ENCODE measurements at regions not wholly inside any gene's neighbourhood (a gene's known extent, or its start where the extent isn't known, plus 50 kb on each side); places are given as distances from the start of the nearest gene placed in this dataset.
"Not testable (repeated sequence)": the region's sequence is repeated elsewhere in the genome, so short reads cannot be mapped to it uniquely, and the experiment has no call there.

DNA sequence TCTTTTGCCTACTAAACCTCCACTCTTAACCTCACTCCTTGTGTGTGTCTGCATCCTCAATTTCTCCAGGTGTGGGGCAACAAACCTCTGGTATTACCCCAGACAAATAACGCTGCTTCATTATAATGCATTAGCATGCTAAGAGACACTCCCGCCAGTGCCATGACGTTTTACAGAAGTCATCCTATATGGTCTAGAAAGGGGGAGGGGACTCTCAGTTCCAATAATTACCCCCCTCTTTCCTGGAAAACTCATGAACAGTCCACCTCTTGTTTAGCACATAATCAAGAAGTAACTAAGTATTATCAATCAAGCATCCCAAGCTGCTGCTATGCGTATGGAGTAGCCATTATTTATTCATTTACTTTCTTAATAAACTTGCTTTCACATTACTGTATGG lies 364.5 kb downstream of the TYW1 start:
- no peak for DNase-seq

DNA sequence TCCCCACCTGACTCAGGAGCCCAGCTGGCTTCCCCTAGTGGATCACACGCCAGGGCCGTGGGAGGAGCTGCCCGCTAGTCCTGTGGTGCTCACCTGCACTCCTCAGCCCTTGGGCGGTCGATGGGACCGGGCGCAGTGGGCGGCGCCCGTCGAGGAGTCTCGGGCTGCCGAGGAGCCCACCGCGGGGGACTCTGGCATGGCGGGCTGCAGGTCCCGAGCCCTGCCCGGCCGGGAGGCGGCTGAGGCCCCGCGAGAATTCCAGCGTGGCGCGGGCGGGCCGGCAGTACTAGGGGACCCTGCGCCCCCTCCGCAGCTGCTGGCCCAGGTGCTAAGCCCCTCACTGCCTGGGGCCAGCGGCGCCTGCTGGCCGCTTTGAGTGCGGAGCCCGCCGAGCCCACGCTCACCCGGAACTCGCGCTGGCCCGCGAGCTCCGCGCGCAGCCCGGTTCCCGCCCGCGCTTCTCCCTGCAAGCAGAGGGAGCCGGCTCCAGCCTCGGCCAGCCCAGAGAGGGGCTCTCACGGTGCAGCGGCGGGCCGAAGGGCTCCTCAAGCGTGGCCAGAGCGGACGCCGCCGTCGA lies 367.9 kb downstream of the TYW1 start:
- DNase-seq: no peak

DNA sequence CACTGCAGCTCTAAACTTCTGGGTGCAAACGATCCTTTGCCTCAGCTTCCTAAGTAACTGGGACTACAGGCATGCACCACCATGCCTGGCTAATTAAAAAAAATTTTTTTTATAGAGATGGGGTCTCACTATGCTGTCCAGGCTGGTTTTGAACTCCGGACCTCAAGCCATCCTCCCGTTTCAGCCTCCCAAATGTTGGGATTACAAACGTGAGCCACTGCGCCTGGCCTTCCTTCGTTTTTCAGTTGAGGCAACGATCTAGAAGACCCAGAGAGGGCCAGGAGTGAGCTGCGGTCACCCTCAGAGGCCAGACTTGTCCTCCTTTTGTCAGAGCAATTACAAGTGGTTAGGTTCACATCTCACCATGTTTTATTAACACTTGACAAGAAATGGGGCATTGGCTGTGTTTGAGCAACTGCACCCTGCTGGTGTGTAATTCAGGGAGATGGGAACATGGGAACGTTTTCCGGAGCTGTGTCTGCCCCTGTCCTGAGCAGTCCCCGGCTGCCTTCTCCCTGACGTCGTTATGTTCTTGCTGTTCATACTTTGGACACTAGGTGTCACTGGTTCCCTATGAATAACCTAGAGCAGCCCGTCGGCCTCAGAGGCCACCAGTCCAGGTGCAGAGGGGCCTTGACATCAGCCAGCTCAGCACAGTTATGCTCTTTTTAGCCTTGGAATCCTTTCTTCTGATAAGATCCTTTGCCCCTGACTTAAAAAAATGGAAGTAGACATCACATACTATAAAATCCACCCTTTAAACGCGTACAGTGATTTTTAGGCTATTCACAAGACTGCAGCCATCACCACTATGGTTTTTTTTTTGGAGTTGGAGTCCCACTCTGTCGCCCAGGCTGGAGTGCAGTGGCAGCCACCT lies 375.0 kb downstream of the TYW1 start:
- peak; percentile 89 for DNase-seq

DNA sequence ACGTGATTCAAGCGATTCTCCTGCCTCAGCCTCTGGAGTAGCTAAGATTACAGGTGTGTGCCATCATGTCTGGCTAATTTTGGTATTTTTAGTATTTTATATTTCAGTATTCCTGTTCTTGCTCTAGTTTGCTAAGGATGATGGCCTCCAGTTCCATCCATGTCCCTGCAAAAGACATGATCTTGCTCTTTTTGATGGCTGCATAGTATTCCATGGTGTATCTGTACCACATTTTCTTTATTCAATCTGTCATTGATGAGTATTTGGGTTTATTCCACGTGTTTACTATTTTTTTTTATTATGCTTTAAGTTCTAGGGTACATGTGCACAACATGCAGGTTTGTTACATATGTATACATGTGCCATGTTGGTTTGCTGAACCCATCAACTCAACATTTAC lies 376.8 kb downstream of the TYW1 start:
- DNase-seq: not testable (repeated sequence)

DNA sequence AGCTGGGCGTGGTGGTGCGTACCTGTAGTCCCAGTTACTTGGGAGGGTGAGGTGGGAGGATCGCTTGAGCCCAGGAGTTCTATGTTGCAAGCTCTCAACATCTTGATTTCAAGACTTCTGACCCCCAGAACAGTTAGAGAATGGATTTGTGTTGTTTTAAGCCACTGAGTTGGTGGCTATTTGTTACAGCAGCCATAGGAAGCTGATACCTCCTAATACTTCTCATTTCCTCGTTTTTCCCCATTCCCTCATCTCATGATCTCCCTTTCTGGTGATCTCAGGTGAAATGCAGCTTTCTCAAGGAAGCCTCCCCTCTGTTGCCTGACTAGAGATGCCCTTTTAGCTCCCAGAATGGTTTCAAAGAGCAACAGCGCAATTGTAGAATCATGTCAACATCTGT lies 378.8 kb downstream of the TYW1 start:
- DNase-seq: no peak

DNA sequence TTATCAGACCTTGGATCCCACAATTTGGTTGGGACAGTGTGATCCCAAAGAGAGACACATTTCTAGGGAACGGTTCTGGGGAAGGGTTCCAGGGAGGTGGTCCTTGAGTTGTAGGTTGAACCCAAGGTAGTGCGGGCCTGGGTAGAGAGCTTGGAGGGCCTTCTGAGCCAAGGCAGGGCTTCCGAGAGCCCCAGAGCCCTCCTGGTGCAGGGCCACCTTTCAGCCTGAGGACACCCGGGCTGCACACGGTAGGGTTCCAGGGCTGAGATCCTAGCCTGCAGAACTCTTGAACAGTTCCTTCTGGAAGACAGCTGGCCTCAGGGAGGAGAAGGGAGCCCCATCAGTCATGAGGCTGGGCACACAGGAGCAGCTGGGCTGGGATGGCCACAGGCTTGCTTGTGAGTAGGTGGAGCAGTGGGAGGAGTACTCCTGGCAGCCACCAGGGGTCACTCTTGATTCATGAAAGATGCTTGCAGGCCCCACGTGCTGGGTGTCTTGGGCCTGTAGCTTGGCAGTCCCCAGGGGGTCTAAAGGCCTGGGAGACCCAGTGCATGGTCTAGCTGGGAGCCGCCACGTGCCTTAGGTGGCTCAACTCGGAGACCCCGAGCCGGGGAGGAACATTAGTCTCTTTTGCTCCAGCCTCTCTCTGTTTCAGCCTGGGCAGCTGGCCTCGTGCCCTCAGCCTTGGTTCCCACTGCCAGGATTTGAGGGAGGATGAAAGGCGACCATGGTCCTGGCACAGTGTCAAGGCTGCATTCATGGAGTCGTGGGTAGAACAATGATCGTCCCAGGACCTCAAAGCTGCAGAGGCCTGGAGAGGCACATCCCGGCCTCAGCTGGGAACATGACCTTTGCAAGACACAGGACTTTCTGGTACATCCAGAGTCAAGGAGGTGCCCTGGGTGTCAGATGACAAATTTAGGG lies 381.6 kb downstream of the TYW1 start:
- peak; percentile 83 for DNase-seq

DNA sequence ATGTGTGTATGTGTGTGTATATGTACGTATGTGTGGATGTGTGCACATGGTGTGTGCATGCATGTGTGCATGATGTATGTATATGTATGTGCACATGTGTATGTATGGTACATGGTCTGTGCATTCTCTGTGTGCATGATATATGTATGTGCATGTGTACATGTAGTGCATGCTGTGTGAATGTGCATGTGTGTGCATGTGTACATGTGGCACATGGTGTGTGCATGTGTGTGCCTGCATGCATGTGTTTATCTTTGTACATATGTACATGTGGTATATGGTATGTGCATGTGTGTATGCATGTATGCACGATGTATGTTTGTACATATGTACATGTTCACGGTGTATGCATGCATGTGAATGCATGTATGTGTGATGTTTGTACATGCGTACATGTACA lies 383.7 kb downstream of the TYW1 start:
- no peak for DNase-seq

DNA sequence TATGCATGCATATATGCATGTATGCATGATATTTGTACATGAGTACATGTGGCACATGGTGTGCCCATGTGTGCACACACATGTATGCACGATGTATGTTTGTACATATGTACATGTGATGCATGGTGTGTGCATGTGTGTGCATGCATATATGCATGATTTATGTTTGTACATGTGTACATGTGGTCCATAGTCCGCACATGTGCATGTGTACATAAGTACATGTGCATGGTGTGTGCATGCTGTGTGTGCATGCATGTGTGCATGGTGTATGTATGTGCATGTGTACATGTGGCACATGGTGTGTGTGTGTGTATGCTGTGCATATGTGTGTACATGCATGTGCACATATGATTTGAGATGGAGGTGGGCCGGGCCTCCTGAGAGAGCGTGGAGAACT lies 384.2 kb downstream of the TYW1 start:
- DNase-seq: no peak

DNA sequence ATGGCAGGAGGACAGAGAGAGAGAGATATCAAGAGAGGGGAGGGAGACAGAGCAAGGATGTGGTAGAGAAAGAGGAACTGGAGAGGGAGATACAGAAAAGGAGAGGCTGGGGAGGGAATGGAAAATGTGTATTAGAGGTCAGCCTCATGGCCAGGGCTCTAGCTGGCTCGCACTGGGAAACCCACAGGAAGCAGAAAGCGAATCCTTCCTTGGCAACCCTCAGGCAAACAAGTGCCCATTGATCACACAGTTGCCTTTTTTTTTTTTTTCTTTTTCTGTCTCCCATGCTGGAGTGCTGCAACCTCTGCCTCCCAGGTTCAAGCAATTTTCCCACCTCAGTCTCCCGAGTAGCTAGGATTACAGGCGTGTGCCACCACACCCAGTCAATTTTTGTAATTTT lies 391.2 kb downstream of the TYW1 start:
- DNase-seq: no peak

DNA sequence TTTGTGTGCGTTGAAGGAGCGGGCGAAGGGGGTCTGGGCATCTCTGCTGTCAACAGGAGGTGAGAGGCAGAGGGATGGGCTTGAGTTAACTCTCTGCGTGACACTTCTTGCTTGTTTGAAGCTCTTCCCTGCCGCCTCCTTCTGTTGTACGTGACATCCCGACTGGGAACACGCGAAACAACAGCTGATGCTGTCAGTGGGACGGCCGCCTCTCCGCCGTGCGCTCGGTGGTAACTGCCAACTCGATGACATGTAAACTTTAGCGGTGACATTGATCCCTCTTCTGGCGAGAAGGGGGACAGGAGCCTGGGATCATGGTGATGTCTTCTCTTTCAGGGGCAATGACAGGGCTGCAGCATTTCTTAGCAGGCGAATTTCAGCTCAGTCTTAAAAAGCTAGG lies 394.5 kb downstream of the TYW1 start:
- DNase-seq: no peak

DNA sequence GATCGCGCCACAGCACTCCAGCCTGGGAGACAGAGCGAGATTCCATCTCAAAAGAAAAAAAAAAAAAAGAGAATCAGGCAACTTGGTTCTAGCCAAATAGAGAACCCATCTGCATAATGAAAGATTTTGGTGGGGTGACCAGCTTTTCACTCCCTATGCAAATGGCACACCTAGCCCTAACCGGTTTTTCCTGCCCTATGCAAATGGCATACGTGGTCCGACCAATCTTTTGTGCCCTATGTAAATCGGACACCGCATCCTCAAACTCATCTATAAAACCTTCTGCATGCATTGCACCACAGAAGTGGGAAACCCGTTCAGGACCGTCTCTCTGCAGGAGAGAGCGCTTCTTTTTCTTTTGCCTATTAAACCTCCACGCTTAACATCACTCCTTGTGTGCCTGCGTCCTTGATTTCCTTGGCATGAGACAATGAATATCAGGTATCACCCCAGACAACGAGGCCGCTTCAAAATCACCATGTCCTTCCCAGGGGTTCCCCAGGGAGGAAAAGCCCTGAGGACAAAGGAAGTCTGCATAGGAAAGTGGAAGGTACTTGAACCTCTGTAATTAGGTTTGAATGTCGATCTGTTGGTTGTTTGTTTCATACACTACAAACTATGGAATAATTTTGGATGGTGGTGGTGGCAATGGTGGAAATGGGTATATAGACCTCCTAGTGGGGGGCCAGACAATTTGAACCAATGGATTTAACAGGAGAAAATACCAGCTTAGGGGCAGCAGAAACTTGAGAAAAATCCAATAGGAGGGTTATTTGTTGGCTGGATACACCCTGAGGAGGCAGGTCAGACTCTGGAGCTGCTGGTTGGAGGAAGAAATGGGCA lies 396.2 kb downstream of the TYW1 start:
- DNase-seq: peak; percentile 15

DNA sequence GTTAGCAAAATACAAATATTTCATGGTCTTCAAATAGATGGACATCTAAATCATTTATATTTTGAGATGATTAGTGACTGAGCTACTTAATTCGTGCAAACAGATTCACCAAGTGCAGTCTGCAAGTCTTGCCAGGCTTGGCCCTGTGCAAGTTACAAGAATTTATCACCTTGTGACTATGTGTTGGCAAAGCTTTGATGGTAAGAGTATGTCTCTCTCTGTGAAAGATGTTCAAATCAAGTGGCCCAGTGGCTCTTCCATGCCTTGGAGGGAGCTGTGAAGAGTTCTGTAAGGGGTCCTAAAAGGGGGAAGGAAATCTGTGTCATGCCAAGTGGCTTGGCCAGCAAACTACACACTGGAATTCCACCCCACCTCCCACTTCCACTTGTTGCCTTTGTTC lies 397.3 kb downstream of the TYW1 start:
- no peak for DNase-seq

DNA sequence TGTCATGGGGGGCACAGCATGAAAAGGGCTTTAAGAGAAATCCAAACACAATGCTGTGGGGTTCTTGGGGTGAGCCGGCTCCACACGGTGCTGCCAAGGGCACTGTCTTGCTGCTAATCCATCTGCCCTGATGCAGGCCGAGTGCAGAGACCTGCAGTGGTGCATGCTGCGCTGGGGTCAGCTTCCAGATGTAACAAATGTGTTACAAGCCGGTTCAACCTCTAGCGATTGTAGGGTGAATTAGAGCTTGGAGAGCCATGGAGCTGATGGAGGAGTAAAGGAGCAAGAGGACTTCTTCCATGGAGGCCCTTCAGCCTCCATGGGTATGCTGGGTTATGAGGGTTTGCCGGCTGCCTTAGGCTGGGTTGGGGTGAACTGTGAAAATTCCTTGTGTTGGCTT lies 402.3 kb downstream of the TYW1 start:
- no peak for DNase-seq

DNA sequence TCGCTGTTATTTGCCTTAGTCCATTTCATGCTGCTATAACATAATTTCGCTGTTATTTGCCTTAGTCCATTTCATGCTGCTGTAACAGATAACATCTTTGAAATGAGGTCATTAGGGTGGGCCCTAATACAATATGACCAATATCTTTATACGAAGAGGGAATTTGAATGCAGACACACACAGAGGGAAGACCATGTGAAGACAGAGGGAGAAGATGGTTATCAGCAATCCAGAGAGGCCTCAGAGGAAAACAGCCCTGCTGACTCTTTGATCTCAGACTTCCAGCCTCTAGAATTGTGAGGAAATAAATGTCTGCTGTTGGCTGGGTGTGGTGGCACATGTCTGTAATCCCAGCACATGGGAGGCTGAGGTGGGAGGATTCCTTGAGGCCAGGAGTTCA lies 404.9 kb downstream of the TYW1 start:
- no peak for DNase-seq

DNA sequence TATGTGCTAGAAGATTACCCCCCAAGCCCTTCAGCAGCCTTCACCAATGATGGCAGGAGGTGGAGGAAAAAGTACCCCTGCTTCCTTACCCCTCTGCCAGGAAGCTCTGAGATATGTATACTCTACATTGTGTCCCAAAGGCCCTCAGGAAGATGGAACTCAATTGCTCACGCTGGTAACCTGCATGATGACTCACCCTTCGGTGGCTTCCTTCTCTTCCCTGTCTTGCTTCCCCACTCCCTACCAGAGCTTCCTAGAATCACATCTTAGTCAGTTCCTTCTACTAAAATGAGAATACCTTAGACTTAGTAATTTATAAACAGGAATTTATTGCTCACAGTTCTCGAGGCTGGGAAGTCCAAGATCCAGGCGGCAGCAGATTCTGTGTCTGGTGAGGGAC lies 405.6 kb downstream of the TYW1 start:
- DNase-seq: no peak

DNA sequence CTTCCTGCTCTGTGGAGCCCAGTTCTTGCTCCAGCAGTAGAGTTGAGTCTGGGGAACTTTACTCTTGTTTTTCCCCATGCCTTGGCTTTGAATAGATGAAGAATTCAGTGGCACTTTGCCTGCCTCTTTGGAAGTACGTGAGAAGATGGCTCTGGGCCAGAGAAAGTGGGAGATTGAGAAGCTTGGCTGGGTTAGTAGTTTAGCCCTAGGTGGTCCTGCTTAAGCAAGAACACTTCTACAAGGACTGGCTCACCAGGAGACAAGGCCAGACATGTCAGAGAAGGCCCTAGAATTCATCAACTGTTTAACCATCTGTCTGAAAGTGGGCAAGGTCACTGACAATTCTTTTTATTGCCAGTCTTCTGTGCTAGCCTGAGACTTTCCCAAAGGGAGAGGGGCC lies 410.3 kb downstream of the TYW1 start:
- no peak for DNase-seq

DNA sequence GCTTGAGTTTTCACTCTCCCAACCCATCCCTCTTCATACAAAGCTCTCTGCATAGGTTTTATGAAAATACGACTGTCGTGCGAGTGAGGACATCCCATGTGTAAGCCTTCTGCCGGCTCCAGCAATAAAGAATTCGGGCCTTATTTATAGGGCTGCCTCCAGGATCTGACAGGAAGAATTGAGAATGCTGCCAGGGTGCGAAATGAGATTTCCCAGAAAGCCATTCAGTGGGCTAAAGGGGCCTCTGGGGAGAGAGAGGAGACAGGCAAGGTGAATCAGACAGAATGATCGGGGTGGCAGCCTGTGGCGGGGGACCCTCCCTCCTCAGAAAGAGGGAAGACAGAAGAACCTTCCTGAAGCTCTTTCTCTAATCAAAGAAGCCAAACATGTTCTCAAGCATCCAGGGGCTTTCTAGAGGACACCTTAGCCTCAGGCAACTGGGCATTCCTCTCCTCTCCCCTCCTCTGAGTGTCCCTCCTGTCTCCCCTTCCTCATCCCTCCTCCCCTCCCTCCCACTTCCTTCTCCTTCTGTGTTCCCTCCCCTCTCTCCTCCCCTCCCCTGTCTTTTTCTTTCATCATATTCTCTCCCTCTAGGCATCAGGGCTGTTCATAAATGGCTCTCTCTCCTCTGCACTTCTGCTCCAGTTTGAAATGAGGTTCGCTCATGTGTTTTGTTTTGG lies 410.9 kb downstream of the TYW1 start:
- DNase-seq: no peak

DNA sequence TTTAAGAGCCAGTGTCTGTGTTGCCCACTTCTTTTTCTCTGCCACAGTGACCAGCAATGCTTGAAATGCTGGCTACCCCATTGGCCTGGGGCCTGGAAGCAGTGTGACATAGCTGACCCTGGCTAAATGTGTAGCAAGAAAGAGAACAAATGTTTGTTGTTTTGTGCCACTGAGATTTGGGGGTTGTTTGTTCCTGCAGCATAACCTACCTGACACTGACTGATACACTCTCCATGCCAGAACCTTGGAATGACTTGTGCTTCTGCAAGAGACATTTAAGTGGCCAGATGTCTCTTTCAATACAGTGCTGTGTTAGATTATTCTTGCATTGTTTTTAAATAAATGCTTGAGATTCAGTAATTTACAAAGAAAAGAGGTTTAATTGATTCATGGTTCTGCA lies 411.5 kb downstream of the TYW1 start:
- no peak for DNase-seq

DNA sequence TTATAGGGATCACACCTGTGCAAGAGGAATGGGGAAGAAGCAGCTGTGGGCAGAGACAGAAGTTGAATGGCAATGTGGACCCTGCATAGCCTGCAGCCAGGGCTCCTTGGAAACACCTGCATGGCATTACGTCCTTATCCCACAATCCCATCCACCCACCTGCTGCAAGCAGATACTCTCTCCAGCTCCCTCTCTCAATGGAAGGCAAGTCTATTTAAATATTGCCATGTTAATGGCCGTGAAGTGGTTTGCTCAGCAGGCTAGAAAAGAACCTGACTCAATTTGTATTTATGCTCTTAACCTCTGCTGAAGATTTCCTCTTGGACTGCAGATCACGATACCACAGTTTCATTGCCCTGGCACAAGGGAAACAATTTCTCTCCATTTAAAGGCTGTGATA lies 417.0 kb downstream of the TYW1 start:
- DNase-seq: no peak

DNA sequence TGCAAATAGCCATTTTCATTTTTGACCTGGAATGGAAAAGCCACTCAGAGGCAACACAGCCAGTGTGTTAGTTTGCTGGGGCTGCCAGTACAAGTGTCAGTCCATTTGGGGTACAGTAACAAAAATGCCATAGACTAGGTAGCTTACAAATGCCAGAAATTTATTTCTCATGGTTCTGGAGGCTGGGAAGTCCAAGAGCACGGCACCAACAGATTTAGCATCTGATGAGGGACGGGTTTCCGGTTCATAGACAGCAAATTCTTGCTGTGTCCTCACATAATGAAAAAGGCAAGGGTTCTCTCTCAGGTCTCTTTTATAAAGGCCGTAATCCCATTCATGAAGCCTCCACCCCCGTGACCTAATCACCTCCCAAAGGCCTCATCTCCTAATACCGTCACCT lies 418.2 kb downstream of the TYW1 start:
- no peak for DNase-seq

DNA sequence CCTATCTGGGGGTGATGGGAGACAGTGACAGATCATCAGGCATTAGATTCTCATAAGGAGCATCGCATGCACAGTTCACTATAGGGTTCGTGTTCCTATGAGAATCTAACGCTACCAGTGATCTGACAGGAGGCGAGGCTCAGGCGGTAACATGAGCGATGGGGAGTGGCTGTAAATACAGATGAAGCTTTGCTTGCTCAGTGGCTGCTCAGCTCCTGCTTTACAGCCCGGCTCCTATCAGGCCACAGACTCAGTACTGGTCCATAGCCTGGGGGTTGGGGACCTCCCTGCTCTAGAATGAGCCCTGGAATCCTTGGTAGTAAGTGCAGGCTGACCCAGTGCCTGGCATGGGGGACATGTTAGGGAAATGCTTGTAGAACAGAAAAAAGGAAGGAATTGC lies 426.0 kb downstream of the TYW1 start:
- DNase-seq: peak; percentile 9

DNA sequence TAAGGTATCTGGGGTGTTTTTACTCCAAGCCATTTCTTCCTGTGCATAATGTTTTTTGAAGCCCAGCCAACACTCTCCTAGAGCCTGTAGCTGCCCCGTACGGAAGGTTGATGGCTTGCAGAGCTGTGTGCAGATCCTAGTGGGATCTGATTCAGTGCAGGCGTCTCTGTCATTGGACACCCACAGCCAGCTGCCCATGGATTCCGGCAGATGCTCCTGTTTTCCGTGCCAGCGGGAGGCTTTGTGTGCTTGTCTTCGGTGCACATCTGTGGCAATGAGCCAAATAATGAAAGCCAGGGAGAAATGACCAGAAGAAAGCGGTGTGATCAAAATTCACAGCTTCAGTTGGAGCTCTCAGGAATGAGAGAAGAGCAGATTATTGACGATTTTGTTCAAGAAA lies 426.4 kb downstream of the TYW1 start:
- DNase-seq: no peak
